GM19468 (cell line): ENCODE measurements at regions not wholly inside any gene's neighbourhood (a gene's known extent, or its start where the extent isn't known, plus 50 kb on each side); places are given as distances from the start of the nearest gene placed in this dataset.
A peak's percentile ranks its signal among the peaks of the same experiment; 100 is the strongest.
"Not testable (repeated sequence)": the region's sequence is repeated elsewhere in the genome, so short reads cannot be mapped to it uniquely, and the experiment has no call there.

Experiments
- ATAC-seq: cut with Tn5 transposase; IDR thresholded peaks from one replicate; pipeline ENCODE4 v1.9.1; 2021; ENCODE audit warnings: mild to moderate bottlenecking, moderate library complexity, moderate number of reproducible peaks; ENCODE audit not compliant: unreplicated experiment; ENCODE audit errors: extremely low read depth

DNA sequence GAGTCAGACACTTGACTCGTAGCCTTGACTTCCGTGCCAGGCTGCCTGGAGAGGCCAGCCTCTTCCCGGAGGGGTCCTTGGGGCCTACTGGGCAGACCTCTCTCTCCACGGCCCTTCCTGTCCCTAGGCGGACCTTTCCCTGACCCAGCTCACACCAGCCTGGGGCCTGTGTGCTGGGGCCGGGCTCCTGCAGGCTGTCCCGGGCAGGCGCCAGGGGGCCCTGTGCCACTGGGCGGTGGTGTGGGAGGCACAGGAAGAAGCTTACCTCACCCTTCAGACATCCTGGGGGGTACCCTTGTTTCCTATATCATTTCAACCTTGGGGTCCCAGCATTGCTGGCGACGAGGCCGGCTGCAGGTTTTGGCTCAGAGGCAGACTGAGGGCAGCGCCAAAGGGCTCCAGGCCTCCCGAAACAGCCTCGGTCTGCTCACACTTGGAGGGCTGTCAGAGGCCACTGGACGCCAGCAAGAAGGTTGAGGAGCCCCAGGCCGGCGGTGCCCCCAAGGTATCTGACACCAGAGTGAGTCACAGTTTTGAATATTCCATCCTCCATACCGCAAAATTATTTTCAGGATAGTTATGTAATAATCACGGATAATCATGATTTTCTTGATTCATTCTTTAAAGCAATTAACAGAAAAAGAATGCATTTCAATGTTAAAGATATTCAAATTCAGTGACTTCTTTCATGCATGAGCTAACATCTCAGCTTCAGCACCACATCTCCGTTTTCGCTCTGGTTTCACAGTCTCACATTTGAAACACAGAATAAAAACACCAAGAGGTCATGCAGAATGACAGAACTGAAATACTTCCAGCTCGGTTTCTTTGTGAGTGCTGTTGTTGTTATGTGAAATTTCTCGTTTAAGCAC lies 3967.6 kb upstream of the TPTE start:
- not testable (repeated sequence) for ATAC-seq

DNA sequence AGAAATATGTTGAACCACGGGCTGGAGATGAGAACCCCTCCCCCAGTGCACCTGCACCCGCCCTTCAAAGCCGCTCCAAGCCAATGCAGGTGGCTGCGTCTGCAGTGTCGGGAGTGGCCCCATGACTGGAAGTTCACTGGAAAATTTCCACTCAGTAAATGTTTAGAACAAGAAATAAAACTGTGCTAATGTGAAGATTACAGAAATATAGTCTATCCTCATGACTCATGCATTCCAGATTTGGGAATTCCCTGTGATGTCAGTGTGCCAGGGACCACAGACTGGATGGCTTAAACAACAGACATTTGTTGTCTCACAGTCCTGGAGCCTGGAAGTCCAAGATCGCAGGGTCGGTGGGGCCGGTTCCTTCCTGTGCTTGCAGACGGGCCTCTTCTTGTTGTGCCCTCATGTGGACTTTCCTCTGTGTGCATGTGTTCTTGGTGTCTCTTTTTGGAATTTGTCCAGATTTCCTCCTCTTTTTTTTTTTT lies 3967.0 kb upstream of the TPTE start:
- not testable (repeated sequence) for ATAC-seq

DNA sequence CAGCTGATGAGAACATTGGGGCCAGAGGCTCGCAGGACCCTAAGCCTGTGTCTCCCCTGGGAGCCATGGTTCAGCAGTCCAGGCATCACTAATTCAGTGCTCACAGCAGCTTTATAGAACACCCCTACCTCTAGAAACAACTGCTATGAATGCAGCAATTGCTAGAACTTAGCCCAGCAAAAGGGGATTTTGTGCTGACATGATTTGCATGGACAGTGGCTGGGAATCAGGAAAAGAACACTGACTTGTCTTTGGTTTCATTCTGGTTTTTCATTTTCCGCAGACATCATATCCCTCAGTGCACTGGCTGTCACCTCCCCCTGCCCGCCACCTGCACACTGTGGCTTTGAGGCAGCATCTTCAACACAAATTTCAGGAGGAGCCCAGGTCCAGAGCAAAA lies 3964.9 kb upstream of the TPTE start:
- peak; percentile 12 for ATAC-seq

DNA sequence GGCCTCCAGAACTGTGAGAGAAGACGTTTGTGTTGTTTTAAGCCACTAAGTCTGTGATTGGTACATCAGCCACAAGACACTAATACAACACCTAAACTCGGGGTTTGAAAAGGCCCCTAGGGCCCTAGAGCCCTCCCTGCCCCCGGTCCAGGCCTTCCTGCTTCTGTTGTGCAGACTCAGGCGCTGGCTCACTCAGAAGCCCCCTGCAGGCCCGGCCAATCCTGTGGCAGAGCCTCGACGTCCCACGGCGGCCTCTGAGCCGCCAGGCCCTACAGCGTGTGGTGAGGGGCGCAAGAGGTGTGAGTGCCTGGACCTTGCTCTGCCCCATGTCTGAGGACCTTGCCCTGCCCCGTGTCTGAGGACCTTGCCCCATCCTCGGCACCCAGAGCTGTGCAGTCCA lies 3964.0 kb upstream of the TPTE start:
- ATAC-seq = not testable (repeated sequence)

DNA sequence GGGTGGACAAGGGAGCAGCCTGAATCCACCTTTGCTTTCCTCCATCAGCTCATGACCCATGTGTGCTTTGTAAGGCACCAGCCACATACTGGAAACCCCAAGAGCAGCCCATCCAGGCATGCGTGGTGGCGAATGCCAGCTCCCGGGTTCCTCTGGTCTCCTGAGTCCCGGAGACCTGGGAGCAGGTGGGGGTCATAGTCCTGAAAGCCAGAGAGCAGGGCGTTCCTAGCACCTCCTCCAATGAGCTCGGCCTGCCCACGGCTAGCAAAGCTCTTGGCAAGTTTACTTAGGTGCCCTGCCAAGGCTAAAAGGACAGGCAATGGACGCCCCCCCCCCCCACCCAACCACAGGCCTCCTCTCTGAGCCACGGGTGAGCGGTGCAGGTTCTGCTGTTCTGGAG lies 3960.2 kb upstream of the TPTE start:
- ATAC-seq = not testable (repeated sequence)

DNA sequence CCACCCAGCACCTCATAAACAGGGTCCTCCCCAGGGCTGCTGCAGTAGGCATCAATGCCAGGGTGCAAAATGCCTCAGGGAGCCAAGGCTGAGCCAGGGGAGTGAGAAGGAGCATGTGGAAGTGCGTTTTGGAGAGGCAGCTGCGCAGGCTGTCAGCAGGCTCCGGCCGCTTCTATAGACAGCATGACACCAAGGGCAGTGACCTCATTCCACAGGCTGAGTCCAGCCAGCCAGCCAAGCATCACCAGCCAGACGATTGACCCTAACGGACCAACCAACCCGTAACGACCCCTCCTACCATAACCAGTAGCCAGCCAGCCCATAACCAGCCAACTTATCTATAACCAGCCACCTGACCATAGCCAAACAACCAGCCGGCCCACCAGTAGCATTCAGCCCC lies 3959.8 kb upstream of the TPTE start:
- ATAC-seq = not testable (repeated sequence)

DNA sequence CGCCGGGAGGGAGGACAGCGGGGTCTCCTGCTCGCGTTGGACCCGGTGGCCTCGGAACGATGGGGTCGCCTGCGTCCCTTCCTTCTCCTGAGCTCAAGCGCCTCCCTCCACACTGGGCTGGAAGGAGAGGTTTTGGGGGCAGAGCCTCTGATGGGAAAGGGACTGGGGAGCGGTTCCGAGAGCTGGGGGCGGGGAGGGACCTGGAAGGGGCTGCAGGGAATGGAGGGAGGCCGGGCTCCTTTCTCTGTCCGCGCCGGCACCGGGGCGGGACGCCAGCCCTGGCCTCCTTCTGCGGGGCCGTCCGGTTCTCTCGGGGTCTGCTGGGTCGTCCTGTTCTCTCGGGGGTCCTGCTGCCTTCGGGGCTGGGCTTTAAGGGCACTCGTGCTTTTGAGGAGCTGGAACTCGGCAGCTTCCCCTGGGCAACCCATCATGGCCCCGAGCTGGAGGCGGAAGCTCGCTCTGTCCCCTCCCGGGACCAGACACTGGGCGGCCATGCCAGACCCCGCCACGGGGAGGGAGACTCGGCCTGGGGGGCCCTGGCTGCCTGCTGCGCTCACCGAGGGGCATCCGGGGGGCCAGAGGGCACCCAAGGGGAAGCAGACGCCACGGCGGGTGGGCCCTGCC lies 3956.7 kb upstream of the TPTE start:
- ATAC-seq = not testable (repeated sequence)

DNA sequence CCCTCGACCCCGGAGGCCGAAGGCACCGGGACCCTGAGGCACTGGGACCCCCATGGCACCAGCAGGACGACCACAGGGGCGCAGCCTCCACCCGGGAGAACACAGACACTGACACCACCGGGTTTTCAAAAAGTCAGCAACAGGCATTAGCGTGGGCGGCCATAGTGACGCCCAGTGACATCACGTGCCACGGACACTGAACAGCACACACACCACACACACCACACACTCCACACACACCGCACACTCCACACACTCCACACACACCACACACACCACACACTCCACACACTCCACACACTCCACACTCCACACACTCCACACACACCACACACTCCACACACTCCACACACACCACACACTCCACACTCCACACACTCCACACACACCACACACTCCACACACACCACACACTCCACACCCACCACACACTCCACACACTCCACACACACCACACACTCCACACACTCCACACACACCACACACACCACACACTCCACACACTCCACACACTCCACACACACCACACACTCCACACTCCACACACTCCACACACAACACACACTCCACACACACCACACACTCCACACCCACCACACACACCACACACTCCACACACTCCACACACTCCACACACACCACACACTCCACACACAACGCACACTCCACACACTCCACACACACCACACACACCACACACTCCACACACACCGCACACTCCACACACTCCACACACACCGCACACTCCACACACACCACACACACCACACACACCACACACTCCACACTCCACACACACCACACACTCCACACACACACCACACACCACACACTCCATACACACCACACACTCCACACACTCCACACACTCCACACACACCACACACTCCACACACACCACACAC lies 3955.9 kb upstream of the TPTE start:
- ATAC-seq = not testable (repeated sequence)

DNA sequence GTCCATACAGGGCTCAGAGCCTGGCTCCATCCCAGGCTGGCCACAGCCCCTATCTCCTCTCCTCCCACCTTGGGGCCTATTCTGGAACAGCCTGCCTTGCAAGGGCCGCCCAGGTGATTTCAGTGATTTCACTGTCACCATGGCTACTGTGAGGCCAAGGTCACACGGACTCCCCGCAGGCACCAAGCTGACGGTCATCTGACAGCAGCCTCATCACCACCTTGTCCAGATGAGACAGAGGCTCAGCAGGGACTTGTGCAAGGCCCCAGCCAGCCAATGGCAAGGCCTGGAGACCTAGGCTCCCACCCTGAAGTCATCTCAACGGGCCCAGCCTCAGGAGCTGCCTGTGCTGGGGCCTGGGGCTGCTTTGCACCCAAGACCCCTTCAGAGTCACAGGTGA lies 3953.8 kb upstream of the TPTE start:
- ATAC-seq = not testable (repeated sequence)

DNA sequence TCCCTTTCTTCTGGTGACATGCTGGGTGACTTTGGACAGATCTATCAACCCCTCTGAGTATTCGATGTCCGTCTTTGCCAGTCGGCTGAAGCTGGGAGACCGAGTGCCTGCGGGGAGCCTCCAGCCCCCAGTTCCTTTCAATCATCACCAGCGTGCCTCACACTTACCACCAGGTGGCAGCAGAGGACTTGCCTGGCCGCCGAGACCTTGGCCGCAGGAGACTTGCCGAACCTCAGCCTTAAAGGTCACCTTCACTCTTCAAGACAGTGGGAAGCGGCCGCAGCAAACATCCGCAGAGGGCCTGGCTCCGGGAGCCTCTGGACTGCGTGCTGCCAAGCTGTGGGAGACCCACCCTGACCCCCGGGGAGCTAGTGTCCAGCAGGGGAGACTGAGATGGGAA lies 3952.2 kb upstream of the TPTE start:
- ATAC-seq = not testable (repeated sequence)

DNA sequence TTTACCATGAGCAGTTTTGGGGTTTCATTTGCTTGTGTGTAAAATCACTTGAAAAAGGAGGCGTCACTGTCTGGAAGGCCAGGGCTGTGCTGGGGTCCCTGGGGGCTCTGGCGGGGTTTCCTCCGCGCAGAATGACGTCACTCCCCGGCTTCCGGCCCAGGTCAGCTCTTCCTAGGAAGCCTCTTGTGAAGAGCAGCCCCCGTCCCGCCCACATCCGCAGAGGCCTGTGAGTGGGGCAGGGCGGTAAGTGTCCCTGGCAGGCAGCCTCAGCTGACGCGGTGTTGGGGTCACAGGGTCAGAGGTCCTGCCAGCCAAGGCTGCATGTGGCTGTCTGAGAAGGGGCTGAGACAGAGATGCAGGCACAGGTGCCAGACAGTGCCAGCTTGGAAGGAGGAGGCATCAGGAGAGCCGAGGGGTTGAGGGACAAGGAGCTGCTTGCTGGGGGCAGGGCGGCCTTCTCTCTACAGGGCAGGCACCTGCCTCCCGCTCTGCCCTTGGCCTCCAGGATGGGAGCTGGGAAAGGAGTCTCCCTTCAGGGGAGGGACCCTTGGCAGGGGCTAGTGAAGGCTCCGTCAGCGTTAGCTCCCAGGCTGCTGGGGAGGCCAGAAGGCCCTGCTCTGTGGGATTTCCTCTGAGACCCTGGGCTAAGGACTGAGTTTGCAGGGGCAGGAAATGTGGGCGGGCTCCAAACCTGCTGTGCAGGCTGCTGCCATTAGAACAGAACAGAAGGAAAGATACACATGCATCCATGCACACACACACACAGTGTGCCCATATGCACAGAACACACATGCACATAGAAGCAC lies 3951.6 kb upstream of the TPTE start:
- ATAC-seq = not testable (repeated sequence)

DNA sequence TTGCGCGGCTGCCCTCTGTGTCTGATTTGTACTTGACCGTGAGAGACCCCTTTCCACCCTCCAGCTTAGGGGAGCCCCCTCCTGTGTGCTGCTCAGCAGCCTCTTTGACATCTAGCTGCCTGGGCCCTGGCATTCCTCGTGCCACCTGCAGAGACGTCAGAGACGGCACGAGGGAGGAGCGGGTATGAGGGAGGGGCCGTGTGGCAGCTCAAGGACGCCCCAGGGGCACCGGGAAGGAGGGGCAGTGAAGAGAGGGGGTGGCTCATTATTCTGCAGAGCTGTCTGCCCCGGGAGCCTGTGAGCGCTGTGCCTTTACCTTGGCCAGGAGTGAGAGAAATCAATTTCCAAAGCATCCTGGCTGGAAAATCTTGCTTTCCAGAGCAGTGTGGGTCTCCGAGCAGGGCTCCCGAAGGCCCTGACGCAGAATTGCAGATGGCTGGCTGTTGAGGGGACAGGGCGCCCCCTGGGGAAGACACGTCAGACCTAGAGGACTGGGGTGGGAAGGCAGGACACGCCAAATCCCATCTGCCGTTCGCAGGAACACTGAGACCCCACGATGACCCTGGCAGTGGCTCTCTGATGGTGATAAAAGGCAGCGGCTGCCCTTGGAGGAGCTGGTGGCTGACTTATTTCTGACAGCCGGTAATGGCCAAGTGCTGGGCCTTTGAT lies 3950.5 kb upstream of the TPTE start:
- not testable (repeated sequence) for ATAC-seq

DNA sequence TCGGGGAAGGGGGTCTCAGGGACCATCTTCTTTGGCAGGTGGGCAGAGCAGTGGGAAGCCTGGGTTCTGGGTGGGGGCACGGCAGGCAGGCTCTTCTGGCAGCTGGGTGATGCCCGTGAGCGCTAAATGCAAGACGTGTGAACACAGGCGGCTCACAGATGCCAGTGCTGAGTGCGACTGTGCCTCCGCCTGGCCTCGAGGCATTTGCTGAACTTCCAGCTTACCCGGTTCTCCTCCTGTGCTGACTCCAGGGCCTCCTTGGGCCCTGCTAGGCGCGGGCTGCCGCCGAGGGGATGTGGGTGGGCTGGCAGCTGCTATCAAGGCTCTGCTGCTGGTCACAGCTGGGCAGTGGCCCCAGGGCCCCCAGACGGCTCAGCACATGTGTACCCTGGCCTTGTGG lies 3947.8 kb upstream of the TPTE start:
- not testable (repeated sequence) for ATAC-seq

DNA sequence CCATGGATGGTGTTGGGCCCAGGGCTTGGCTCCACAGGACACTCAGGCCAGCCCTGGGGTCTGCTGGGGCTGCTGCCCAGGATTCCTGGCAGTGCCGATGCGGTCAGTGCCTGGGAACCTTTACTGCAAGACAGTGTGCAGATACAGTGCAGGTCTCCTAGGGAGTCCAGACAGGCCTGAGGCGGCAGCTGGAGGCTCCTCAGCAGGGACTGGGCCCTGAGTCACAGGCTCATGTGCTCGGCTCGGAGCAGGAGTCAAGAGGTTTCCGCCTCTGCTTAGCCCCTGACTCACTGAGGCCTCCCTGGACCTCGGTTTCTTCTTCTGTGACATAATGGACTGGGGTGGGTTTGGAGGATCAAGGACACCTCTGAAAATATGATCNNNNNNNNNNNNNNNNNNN lies 3941.6 kb upstream of the TPTE start:
- ATAC-seq = not testable (repeated sequence)
